ENCODE measurements at regions not wholly inside any gene's neighbourhood (a gene's known extent, or its start where the extent isn't known, plus 50 kb on each side); places are given as distances from the start of the nearest gene placed in this dataset.

- no peak for DNase-seq
Observed at GRCh38 chr17:36761203-36761950, 160.0 kb downstream of the MRM1 start.

GRCh38 chr17:36765436-36766043 is 164.2 kb downstream of the MRM1 start:
- no peak for DNase-seq

- DNase-seq, result no peak
Observed at GRCh38 chr17:36768394-36768793, 167.0 kb downstream of the MRM1 start.

DNA sequence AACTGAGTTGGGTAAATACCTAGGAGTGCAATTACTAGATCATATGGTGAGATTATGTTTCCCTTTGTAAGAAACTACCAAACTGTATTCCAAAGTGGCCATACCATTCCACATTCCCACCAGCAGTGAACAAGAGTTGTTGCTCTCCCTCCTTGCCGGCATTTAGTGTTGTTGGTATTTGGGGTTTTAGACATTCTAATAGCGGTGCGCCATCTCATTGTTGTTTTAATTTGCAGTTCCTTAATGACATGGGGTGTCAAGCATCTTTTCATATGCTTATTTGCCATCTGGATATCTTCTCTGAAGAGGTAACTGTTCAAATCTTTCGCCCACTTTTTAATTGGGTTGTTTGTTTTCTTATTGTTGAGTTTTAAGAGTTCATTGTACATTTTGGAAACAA is 164.2 kb upstream of the LHX1 start:
- DNase-seq, result no peak

DNA sequence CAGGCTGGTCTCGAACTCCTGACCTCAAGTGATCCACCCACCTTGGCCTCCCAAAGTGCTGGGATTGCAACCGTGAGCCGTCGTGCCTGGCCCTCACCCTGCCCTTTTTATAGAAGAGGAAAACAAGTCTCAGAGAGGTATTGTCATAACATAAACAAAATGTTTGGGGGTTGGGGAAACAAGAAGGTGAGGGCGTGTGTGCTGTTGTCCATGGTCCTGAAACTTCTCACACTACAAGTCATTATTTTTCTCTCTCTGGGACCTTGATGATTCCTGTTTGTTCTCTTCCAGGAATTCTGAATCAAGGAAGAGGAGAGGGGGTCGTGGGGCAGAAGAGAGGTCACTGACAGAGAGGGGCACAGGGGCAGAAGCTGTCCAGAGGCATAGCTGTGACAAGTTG is 160.2 kb upstream of the LHX1 start:
- DNase-seq, result no peak

GRCh38 chr17:36778448-36778847 is 158.8 kb upstream of the LHX1 start:
- DNase-seq, result no peak

- no peak for DNase-seq
Observed at GRCh38 chr17:36779550-36779949, 157.7 kb upstream of the LHX1 start.

GRCh38 chr17:36784633-36785032 is 152.6 kb upstream of the LHX1 start:
- DNase-seq, result no peak

- DNase-seq, result no peak
Observed at GRCh38 chr17:36786867-36787266, 150.4 kb upstream of the LHX1 start.

- no peak for DNase-seq
Observed at GRCh38 chr17:36791150-36791941, 145.9 kb upstream of the LHX1 start.

- no peak for DNase-seq
Observed at GRCh38 chr17:36791942-36792475, 145.3 kb upstream of the LHX1 start.

GRCh38 chr17:36792849-36793248 is 144.4 kb upstream of the LHX1 start:
- no peak for DNase-seq

GRCh38 chr17:36793976-36794375 is 143.3 kb upstream of the LHX1 start:
- no peak for DNase-seq

GRCh38 chr17:36807496-36808179 is 129.6 kb upstream of the LHX1 start:
- no peak for DNase-seq

DNA sequence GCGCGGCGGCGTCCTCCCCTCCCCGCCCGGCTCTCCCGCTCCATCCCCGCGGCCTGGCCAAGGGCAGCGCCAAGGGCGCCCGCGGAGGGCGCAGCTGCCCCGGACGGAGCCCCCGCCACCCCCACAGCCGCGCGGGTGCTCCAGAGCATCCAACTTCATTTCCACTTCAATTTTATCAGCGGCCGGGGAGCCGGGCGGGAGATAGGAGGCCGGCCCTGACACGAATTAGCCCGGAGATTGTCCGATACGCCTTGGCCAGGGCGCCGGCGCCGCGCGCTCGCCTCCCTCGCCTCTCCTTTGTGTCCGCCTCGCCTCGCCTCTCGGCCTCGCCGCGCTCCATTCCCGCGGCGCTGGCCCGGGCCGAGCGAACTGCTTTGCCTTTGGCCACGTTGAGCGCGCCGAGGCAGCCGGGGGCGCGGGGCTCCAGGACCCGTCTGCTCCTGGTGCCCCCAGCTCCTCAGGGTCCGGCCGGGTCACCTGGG is 129.1 kb upstream of the LHX1 start:
- DNase-seq, result no peak

- DNase-seq, result no peak
Observed at GRCh38 chr17:36812762-36813161, 124.5 kb upstream of the LHX1 start.

DNA sequence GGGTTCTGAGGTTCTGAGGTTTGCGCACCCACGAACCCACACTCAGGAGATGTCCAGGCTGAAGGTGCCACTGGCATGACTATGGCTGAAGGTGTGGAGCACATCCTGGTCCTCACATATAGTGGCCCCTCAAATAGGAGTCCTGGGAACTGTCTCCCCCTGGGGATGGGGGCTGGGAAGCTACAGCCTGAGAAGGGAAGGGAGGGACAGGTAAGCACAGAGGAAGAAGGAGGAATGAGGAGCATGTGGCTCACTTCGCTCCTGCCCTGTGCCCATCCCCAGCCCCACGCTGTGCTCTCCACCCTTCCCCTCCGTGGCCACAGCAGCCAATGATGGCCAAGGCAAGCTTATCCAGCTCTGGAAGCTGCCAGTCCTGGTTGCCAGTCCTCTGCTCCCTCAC is 123.9 kb upstream of the LHX1 start:
- DNase-seq, result no peak

DNA sequence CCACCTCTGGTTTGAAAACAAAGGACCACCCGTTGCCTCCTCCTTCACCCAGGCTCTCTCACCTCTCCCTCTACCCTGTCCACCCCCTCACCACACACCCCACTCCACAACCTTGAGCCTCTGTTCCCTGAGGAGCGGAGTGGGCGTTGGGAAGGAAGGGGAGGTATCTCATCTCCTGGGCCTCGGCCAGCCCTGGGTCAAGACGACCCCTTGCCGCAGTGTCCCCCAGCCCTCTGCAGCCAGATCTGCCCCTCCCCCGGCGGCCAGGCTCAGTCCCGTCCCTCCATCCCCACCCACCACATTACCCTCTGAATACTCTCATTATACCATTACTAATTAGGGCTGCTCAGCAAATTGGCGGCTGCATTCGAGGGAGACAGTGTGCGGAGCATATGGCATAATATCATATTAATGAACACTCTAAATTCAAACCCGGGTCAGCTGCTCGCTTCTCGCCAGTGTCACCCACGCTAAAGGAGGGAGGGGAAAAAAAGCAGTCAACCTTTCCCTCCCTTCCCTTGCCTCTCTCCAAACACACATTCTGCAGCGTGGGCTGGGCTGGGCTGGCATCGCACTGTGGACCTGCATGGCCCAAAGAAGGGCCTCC is 123.2 kb upstream of the LHX1 start:
- DNase-seq, result no peak

- DNase-seq, result no peak
Observed at GRCh38 chr17:36814958-36815357, 122.3 kb upstream of the LHX1 start.

DNA sequence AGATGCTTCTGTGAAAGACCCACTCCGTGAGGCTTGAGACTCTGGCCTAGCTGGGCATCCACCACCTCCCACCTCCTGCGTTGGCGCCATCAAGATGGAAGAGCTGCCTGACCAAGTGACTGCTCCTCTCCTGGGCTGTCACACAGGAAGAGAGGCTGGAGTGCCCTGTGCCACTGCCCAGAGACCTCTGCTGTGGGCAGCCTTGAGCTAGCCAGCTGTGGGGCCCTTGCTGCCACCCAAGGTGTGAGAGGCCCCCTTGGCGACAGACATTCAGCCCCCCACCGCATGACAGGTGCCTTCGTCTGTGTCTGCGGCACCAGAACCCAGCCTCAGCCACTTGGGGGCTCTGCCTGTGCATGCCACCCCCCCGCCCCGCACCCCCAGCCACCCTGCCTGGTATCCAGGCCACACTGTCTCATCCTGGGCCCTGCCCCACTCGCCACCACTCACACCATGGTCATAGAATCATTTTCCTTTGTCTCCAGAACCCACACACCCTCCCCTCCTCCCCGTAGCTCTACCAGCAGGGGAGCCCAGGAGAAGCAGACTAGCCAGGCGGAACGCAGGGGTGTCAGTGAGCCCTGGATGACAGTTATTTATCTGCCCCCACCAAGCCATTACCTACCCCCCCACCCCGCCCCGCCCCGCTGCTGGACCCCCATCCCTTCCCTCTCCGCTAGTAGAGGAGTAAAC is 120.9 kb upstream of the LHX1 start:
- no peak for DNase-seq

GRCh38 chr17:36816907-36817288 is 120.4 kb upstream of the LHX1 start:
- no peak for DNase-seq

- DNase-seq, result no peak
Observed at GRCh38 chr17:36817483-36818048, 119.7 kb upstream of the LHX1 start.
